ENCODE measurements at regions not wholly inside any gene's neighbourhood (a gene's known extent, or its start where the extent isn't known, plus 50 kb on each side); places are given as distances from the start of the nearest gene placed in this dataset.

- no peak for DNase-seq (ENCODE audit: low spot score)
These were observed 1388.7 kb downstream of the BRD1 start for GRCh38 chr22:48438800-48439559.

GRCh38 chr22:48438096-48438495 lies 1389.6 kb downstream of the BRD1 start:
- no peak for DNase-seq (ENCODE audit: low spot score)

GRCh38 chr22:48436201-48436931 lies 1391.3 kb downstream of the BRD1 start:
- no peak for DNase-seq (ENCODE audit: low spot score)

- DNase-seq (ENCODE audit: low spot score) = no peak
These were observed 1392.8 kb downstream of the BRD1 start for GRCh38 chr22:48434868-48435250.

GRCh38 chr22:48434156-48434867 lies 1393.4 kb downstream of the BRD1 start:
- no peak for DNase-seq (ENCODE audit: low spot score)

GRCh38 chr22:48433647-48434046 lies 1394.0 kb downstream of the BRD1 start:
- DNase-seq (ENCODE audit: low spot score) = no peak

- no peak for DNase-seq (ENCODE audit: low spot score)
These were observed 1394.7 kb downstream of the BRD1 start for GRCh38 chr22:48432781-48433518.

- DNase-seq (ENCODE audit: low spot score) = peak; percentile 46
These were observed 1395.9 kb downstream of the BRD1 start for GRCh38 chr22:48431536-48432315.

- no peak for DNase-seq (ENCODE audit: low spot score)
These were observed 1396.7 kb downstream of the BRD1 start for GRCh38 chr22:48431014-48431413.

GRCh38 chr22:48429446-48430020 lies 1398.1 kb downstream of the BRD1 start:
- no peak for DNase-seq (ENCODE audit: low spot score)

- DNase-seq (ENCODE audit: low spot score) = no peak
These were observed 1398.9 kb downstream of the BRD1 start for GRCh38 chr22:48428631-48429371.

- no peak for DNase-seq (ENCODE audit: low spot score)
These were observed 1399.9 kb downstream of the BRD1 start for GRCh38 chr22:48427731-48428211.

- no peak for DNase-seq (ENCODE audit: low spot score)
These were observed 1401.0 kb downstream of the BRD1 start for GRCh38 chr22:48426466-48427380.

- no peak for DNase-seq (ENCODE audit: low spot score)
These were observed 1402.0 kb downstream of the BRD1 start for GRCh38 chr22:48425641-48426040.

GRCh38 chr22:48425091-48425506 lies 1402.6 kb downstream of the BRD1 start:
- no peak for DNase-seq (ENCODE audit: low spot score)

GRCh38 chr22:48424661-48425060 lies 1403.0 kb downstream of the BRD1 start:
- DNase-seq (ENCODE audit: low spot score) = no peak

- no peak for DNase-seq (ENCODE audit: low spot score)
These were observed 1403.5 kb downstream of the BRD1 start for GRCh38 chr22:48424201-48424627.

GRCh38 chr22:48423481-48423911 lies 1404.2 kb downstream of the BRD1 start:
- DNase-seq (ENCODE audit: low spot score) = no peak

GRCh38 chr22:48422900-48423480 lies 1404.7 kb downstream of the BRD1 start:
- DNase-seq (ENCODE audit: low spot score) = no peak

Data from SW480 (cell line).